Endothelial cell of umbilical vein (primary cell): ENCODE measurements at regions not wholly inside any gene's neighbourhood (a gene's known extent, or its start where the extent isn't known, plus 50 kb on each side); places are given as distances from the start of the nearest gene placed in this dataset.

ENCODE experiments used
- BruUV-seq: library from RNA; stranded (reverse); fragments of 400-500 nt; replicated peaks from 2 replicates; lab custom pipeline; 2021; lab: Mats Ljungman, UMichigan
- CTCF ChIA-PET: fragments of 300-600, 350-600 bp; sonication (Branson Sonifier 250); formaldehyde crosslinking; loops from one replicate; lab custom pipeline; 2021; ENCODE audit warnings: antibody characterized with exemption, inconsistent platforms; lab: Charles Lee
- POLR2A ChIA-PET: fragments of 300-600, 350-600 bp; sonication (Branson Sonifier 250); formaldehyde crosslinking; loops from one replicate; lab custom pipeline; 2021; ENCODE audit warnings: antibody characterized with exemption, inconsistent platforms; lab: Charles Lee
- DNase-seq: peaks from one replicate; pipeline ENCODE4 v3.0.0-alpha.2; 2011; ENCODE audit warnings: low read depth, low spot score
- FAIRE-seq: peaks from 2 replicates; lab custom pipeline; 2011; peaks lifted over from hg19 to GRCh38; lab: Jason Lieb, UNC
- H2AFZ ChIP-seq: 2 replicates; pipeline ENCODE4 v1.6.0; 2012; ENCODE audit warnings: low read depth, low read length, control low read depth, inconsistent platforms
- H3K27ac ChIP-seq: 2 replicates; pipeline ENCODE4 v1.5.1; 2011; ENCODE audit warnings: low read depth, mild to moderate bottlenecking, control low read depth, low read length, moderate library complexity; ENCODE audit not compliant: insufficient read depth
- H3K27me3 ChIP-seq, 2 experiments: 2 replicates each; pipeline versions ENCODE4 v1.6.0 to v1.6.1; 2011; ENCODE audit warnings: low read length in 2 of 2, mixed read lengths in 1 of 2; ENCODE audit not compliant: control insufficient read depth in 2 of 2, insufficient read depth in 2 of 2
- H3K36me3 ChIP-seq, 2 experiments: 2 replicates in 1 of 2; 3 replicates in 1 of 2; pipeline ENCODE4 v1.5.1; 2011; ENCODE audit warnings: low read length in 2 of 2, mild to moderate bottlenecking in 1 of 2, moderate library complexity in 1 of 2; ENCODE audit not compliant: control insufficient read depth in 2 of 2, insufficient read depth in 2 of 2; ENCODE audit errors: extremely low read depth in 1 of 2
- H3K4me1 ChIP-seq: 3 replicates; pipeline ENCODE4 v1.5.1; 2011; ENCODE audit warnings: mild to moderate bottlenecking, low read length; ENCODE audit not compliant: control insufficient read depth, insufficient read depth; ENCODE audit errors: extremely low read depth
- H3K4me2 ChIP-seq: 2 replicates; pipeline ENCODE4 v1.6.1; 2011; ENCODE audit warnings: low read length, control low read depth, mixed read lengths; ENCODE audit not compliant: insufficient read depth
- H3K4me3 ChIP-seq, 3 experiments: fragments of 200-600 bp in 1 of 3; sonication (generic), shearing (Covaris generic) in 1 of 3; replicated peaks in 1 of 3; 2 replicates each; pipeline ENCODE4 v1.5.1; 2011 to 2016; ENCODE audit warnings: control low read depth in 3 of 3, low read length in 3 of 3, mild to moderate bottlenecking in 2 of 3, inconsistent platforms in 1 of 3, low read depth in 1 of 3, moderate library complexity in 1 of 3; ENCODE audit not compliant: insufficient read depth in 1 of 3
- H3K79me2 ChIP-seq: 2 replicates; pipeline ENCODE4 v1.6.0; 2012; ENCODE audit warnings: low read length, inconsistent platforms; ENCODE audit not compliant: control insufficient read depth, insufficient read depth
- H3K9ac ChIP-seq: replicated peaks from 2 replicates; pipeline ENCODE3; 2011; ENCODE audit warnings: low read length, control low read depth; ENCODE audit not compliant: insufficient read depth; ENCODE audit errors: extremely low read depth
- H3K9me1 ChIP-seq: replicated peaks from 3 replicates; pipeline ENCODE4 v1.6.0; 2011; ENCODE audit warnings: mild to moderate bottlenecking, low read length; ENCODE audit not compliant: control insufficient read depth, insufficient read depth; ENCODE audit errors: extremely low read depth
- H3K9me3 ChIP-seq: replicated peaks from 2 replicates; pipeline ENCODE4 v1.5.1; 2012; ENCODE audit warnings: low read length, inconsistent platforms; ENCODE audit not compliant: control insufficient read depth, insufficient read depth
- H4K20me1 ChIP-seq: replicated peaks from 2 replicates; pipeline ENCODE3; 2011; ENCODE audit warnings: mild to moderate bottlenecking, low read length; ENCODE audit not compliant: control insufficient read depth, insufficient read depth; ENCODE audit errors: extremely low read depth
- CTCF ChIP-seq, 2 donors: IDR thresholded peaks; 1 replicate in 1 of 2; 2 replicates in 1 of 2; pipeline ENCODE4 v1.5.1; 2011; ENCODE audit warnings: low read length in 2 of 2, mild to moderate bottlenecking in 2 of 2, moderate library complexity in 2 of 2, control low read depth in 1 of 2, inconsistent platforms in 1 of 2, low read depth in 1 of 2; ENCODE audit not compliant: insufficient read depth in 1 of 2; ENCODE audit errors: extremely low read depth in 1 of 2
- EZH2 ChIP-seq: IDR thresholded peaks from 2 replicates; pipeline ENCODE4 v1.6.1; 2012; ENCODE audit warnings: borderline replicate concordance, low read depth, mild to moderate bottlenecking, moderate library complexity, low read length, inconsistent platforms; ENCODE audit not compliant: severe bottlenecking
- FOS ChIP-seq: IDR thresholded peaks from 2 replicates; pipeline ENCODE4 v1.6.1; 2011; ENCODE audit warnings: mild to moderate bottlenecking, low read length, moderate library complexity, borderline replicate concordance; ENCODE audit not compliant: insufficient read depth
- GATA2 ChIP-seq: IDR thresholded peaks from 2 replicates; pipeline ENCODE4 v1.7.0; 2011; ENCODE audit warnings: low read depth, mild to moderate bottlenecking, moderate library complexity, mixed read lengths, low read length; ENCODE audit not compliant: insufficient read length, insufficient read depth
- JUN ChIP-seq: IDR thresholded peaks from 2 replicates; pipeline ENCODE4 v1.6.1; 2011; ENCODE audit warnings: borderline replicate concordance, low read depth; ENCODE audit not compliant: insufficient read length, insufficient read depth
- MAX ChIP-seq: IDR thresholded peaks from 2 replicates; pipeline ENCODE4 v1.6.1; 2011; ENCODE audit not compliant: insufficient read depth, insufficient read length
- MYC ChIP-seq: IDR thresholded peaks from one replicate; pipeline ENCODE4 v1.6.1; 2011; ENCODE audit warnings: mild to moderate bottlenecking, low read depth, low read length
- POLR2A ChIP-seq: IDR thresholded peaks from 2 replicates; pipeline ENCODE4 v1.6.1; 2012; ENCODE audit warnings: low read depth, mild to moderate bottlenecking, control low read depth, low read length
- POLR2AphosphoS5 ChIP-seq: IDR thresholded peaks from 2 replicates; pipeline ENCODE4 v1.6.1; 2012; ENCODE audit warnings: low read depth, mild to moderate bottlenecking, control low read depth, low read length, moderate library complexity; ENCODE audit not compliant: insufficient read depth
- dilution Hi-C: fragments of 300-500 bp; cut with MboI; formaldehyde crosslinking; loops from one replicate; pipeline ENCODE4 v1.15.0; 2019; ENCODE audit warnings: low sequenced_read_pairs; ENCODE audit not compliant: extremely low pct_ligation_motif_present
- intact Hi-C: fragments of 100-400 bp; cut with micrococcal nuclease; formaldehyde crosslinking; loops from one replicate; pipeline ENCODE4 v1.10.0; 2022

- Histone ChIP-seq H3K9ac (no peak overlapping the region), H3K4me1 (no peaks in the 10 kb centered on the region), H3K79me2 (no peaks in the 10 kb centered on the region), H3K9me3 (peaks cover 7% of the 10 kb centered on the region), H3K27me3 (no peaks in the 10 kb centered on the region), H2AFZ (no peak overlapping the region), H3K27ac (no peak overlapping the region), H3K9me1 (no peaks in the 10 kb centered on the region), H3K4me2 (no peak overlapping the region), H3K4me3 (no peak overlapping the region), H4K20me1 (no peaks in the 10 kb centered on the region), H3K36me3 (no peaks in the 10 kb centered on the region)
- CTCF ChIA-PET, result no interaction called here
- dilution Hi-C loops (no loop called here), intact Hi-C loops (no loop called here)
- POLR2A ChIA-PET, result no interaction called here
- TF ChIP-seq CTCF (IDR thresholded peaks at IDR 0.05; ENCODE audit: extremely low read depth in 1 of 2, insufficient read depth in 1 of 2, low read depth in 1 of 2, low read length in 2 of 2), result no peak
- TF ChIP-seq EZH2, result no peak
- no peak for TF ChIP-seq JUN
- TF ChIP-seq POLR2AphosphoS5, result no peak
- TF ChIP-seq POLR2A, result no peak
- TF ChIP-seq GATA2, result no peak
- no peak for TF ChIP-seq FOS
- no peak for TF ChIP-seq MYC
- no peak for TF ChIP-seq MAX
- DNase-seq (no peak), FAIRE-seq (no peak)
- BruUV-seq, result no TSS peak
Measured at GRCh38 chr18:78640246-78640995, 339.2 kb upstream of the SALL3 start.
